HG03460 (cell line): ENCODE measurements at regions not wholly inside any gene's neighbourhood (a gene's known extent, or its start where the extent isn't known, plus 50 kb on each side); places are given as distances from the start of the nearest gene placed in this dataset.
"Not testable (repeated sequence)": the region's sequence is repeated elsewhere in the genome, so short reads cannot be mapped to it uniquely, and the experiment has no call there.

Experiments
- ATAC-seq: cut with Tn5 transposase; IDR thresholded peaks from one replicate; pipeline ENCODE4 v1.9.1; 2021; ENCODE audit not compliant: unreplicated experiment

GRCh38 chr7:79653136-79653631, 199.7 kb upstream of the MAGI2 start:
- no peak for ATAC-seq

DNA sequence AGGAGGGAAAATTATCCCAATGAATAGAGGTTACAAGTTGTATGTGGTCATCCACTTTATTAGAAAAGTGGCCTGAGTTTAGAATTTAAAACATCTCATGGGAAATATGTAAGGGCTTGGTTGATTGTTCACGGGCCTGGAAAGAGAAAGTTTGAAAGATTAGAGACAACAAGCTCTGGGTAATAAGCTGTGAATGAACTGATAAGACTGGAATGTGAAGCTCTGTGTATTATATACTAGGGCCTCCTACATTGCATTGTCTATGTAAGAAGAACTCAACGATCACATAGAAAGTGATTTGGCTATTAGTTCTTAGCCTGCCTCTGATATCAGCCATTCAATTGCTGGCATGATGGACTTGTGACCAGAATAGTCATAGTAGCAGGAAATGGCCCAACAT, 199.2 kb upstream of the MAGI2 start:
- ATAC-seq = no peak

GRCh38 chr7:79647711-79648110, 194.2 kb upstream of the MAGI2 start:
- no peak for ATAC-seq

DNA sequence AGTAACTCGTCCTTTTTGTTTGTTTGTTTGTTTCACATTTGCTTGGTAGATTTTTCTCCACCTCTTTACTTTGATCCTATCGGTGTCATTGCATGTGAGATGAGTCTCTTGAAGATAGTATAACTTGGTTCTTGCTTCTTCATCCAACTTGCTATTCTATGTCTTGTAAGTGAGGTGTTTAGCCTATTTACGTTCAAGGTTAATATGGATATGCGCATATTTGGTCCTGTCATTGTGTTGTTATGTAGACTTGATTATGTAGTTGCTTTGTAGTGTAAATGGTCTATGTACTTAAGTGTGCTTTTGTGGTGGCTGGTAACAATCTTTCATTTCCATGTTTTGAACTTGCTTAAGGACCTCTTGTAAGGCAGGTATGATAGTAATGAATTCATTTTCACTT, 192.8 kb upstream of the MAGI2 start:
- no peak for ATAC-seq

GRCh38 chr7:79636849-79637248, 183.4 kb upstream of the MAGI2 start:
- no peak for ATAC-seq

GRCh38 chr7:79625921-79626320, 172.5 kb upstream of the MAGI2 start:
- ATAC-seq = not testable (repeated sequence)

DNA sequence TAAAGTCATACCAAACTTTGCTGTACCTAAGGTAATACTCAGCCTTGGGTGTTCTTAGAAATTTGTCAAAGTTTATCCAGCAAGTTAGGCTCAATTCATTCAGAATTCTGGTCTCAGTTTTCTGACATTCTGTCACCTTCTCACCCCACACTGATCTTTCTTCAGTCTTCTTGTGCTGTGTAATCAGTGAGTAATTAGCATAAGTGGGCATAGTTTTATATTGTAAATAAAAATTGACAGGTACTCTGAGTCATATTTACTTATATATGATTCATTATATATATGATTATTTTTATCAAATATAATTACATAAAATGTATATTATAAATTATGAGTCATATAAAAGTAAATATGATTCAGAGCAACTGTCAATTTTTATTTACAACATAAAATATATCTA, 170.9 kb upstream of the MAGI2 start:
- no peak for ATAC-seq

DNA sequence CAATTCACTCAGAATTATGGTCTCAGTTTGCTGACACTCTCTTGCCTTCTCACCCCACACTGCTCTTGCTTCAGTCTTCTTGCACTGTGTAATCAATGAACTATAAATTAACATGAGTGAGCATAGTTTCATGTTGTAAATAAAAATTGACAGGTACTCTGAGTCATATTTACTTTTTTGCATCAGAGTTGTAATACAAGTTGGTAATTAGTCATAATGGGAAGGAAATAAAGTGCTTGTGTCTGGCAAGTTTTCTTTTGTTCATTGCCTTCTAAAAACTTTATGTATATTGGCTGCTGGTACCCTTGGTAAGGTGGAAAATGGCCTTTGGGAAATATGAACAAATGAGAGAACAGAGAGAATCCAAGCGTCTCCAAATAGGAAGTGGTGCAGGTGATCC, 169.3 kb upstream of the MAGI2 start:
- ATAC-seq = no peak

- no peak for ATAC-seq
These were observed 166.8 kb upstream of the MAGI2 start for GRCh38 chr7:79620291-79620690.

- ATAC-seq = no peak
These were observed 165.7 kb upstream of the MAGI2 start for GRCh38 chr7:79619216-79619615.

GRCh38 chr7:79615871-79616640, 162.6 kb upstream of the MAGI2 start:
- no peak for ATAC-seq

DNA sequence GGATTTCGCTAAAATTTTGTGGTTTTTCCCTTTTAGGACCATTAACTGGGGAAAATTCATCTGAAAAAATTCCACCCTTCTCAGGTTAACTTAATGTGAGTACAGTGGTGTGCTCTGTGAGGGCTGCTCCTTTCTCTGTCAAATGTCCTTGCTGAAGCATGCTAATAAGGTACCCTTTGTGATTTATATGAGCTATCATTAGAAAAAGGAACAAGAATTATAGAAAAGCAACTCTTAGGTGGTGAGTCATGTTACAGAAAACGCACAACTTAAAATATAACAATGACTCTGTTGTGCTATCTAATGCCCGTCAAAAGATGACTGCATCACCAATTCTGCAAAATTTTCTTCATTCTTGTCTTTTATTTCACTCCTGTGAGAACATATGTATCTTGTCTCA, 162.0 kb upstream of the MAGI2 start:
- ATAC-seq = no peak

DNA sequence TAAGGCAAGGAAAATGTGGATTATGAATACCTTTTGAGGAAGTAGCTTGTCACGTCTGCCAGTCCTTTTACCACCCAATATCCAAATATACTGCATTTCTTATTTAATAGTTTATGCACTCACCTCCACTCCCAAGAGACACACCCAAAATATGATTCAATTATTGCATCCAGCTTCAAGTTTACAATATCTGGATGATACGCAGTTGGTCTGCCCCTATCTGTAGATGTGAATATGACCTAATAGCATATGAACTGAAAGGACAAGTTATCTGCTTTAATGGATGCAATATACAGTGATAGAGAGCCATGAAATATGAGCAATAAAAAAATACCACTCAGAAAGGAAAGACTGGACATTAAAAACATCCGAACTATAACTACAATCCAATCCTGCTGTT, 159.4 kb upstream of the MAGI2 start:
- ATAC-seq = no peak

GRCh38 chr7:79612022-79612421, 158.6 kb upstream of the MAGI2 start:
- no peak for ATAC-seq

- no peak for ATAC-seq
These were observed 157.4 kb upstream of the MAGI2 start for GRCh38 chr7:79610748-79611304.

- ATAC-seq = no peak
These were observed 156.8 kb upstream of the MAGI2 start for GRCh38 chr7:79610313-79610712.

DNA sequence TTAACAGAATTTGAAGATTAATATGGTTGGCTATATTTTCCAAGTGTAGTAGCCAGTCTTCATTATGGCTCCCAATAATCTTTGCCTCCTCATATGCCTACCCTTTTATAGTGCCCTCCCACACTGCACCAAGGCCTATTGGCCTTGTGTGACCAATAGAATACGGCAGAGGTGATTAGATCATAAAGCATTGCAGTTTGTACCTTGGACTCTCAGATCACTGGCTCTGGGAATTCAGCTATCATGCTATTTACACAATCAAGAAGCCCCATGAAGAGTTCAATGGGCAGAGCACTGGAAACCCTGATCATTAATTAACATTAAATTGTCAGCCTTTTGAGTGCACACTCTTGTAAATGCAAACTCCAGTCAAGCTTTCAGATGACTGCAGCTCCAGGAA, 154.5 kb upstream of the MAGI2 start:
- ATAC-seq = no peak

DNA sequence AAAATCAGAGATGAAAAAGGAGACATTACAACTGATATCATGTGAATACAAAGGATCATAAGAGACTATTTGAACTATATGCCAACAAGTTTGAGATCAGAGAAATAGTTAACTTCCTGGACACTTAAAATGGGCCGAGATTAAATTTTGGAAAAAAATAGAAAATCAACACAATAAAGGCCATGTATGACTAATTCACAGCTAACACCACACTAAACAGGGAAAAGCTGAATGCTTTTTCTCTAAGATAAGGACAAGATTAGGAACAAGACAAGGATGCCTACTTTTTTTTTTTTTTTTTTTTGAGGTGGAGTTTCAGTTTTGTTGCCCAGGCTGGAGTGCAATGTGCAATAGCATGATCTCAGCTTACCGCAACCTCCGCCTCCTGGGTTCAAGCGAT, 151.4 kb upstream of the MAGI2 start:
- ATAC-seq = no peak

GRCh38 chr7:79598351-79598750, 144.9 kb upstream of the MAGI2 start:
- ATAC-seq = no peak

- not testable (repeated sequence) for ATAC-seq
These were observed 141.2 kb upstream of the MAGI2 start for GRCh38 chr7:79594671-79595070.

DNA sequence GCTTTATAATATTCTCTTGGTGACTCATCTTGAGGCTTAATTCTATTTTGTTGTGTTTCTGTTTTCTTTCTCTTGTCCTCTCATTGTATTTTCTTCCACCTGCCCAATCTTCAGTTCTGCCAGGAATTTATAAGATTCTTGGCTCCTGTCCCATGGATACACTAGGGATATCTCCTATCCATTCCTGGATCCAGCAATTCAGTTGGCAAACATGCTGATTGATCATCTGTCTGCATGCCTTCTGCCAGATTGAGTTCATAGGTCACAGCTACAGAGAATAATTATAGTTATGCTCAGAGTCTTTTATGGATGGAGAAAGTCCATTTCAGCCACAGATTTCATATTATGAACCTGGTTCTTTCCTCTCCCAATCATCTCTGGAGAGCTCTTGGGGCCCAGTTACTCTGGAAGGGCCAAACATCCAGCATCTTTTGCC, 140.4 kb upstream of the MAGI2 start:
- ATAC-seq = no peak

- no peak for ATAC-seq
These were observed 137.6 kb upstream of the MAGI2 start for GRCh38 chr7:79590916-79591623.
